Pons (tissue), 1 donor: ENCODE measurements at regions not wholly inside any gene's neighbourhood (a gene's known extent, or its start where the extent isn't known, plus 50 kb on each side); places are given as distances from the start of the nearest gene placed in this dataset.

Experiments used
- DNase-seq: peaks from one replicate; pipeline ENCODE4 v3.0.0-alpha.2; 2016; ENCODE audit warnings: low spot score

- DNase-seq, result no peak
Measured at GRCh38 chr17:73929860-73930430, 273.5 kb upstream of the RPL38 start.

GRCh38 chr17:73932216-73932749 is 271.2 kb upstream of the RPL38 start:
- DNase-seq, result no peak

GRCh38 chr17:73933164-73933766 is 270.2 kb upstream of the RPL38 start:
- no peak for DNase-seq

- DNase-seq, result no peak
Measured at GRCh38 chr17:73933871-73934270, 269.6 kb upstream of the RPL38 start.

GRCh38 chr17:73934696-73935095 is 268.8 kb upstream of the RPL38 start:
- no peak for DNase-seq

- no peak for DNase-seq
Measured at GRCh38 chr17:73936908-73937627, 266.4 kb upstream of the RPL38 start.

- no peak for DNase-seq
Measured at GRCh38 chr17:73938706-73939105, 264.8 kb upstream of the RPL38 start.

- DNase-seq, result no peak
Measured at GRCh38 chr17:73939806-73940205, 263.7 kb upstream of the RPL38 start.

GRCh38 chr17:73940511-73940910 is 263.0 kb upstream of the RPL38 start:
- DNase-seq, result no peak

- DNase-seq, result no peak
Measured at GRCh38 chr17:73941919-73942530, 261.5 kb upstream of the RPL38 start.

GRCh38 chr17:73942703-73943415 is 260.6 kb upstream of the RPL38 start:
- DNase-seq, result no peak

- no peak for DNase-seq
Measured at GRCh38 chr17:73943416-73944110, 259.9 kb upstream of the RPL38 start.

- no peak for DNase-seq
Measured at GRCh38 chr17:73944366-73944765, 259.1 kb upstream of the RPL38 start.

- DNase-seq, result no peak
Measured at GRCh38 chr17:73947281-73947965, 256.1 kb upstream of the RPL38 start.

- DNase-seq, result no peak
Measured at GRCh38 chr17:73947966-73948355, 255.5 kb upstream of the RPL38 start.

GRCh38 chr17:73949903-73950592 is 253.4 kb upstream of the RPL38 start:
- DNase-seq, result peak; percentile 22

GRCh38 chr17:73950593-73950914 is 252.9 kb upstream of the RPL38 start:
- DNase-seq, result no peak

GRCh38 chr17:73952082-73952479 is 251.4 kb upstream of the RPL38 start:
- no peak for DNase-seq

GRCh38 chr17:73952480-73953205 is 250.8 kb upstream of the RPL38 start:
- DNase-seq, result no peak
